ENCODE measurements at regions not wholly inside any gene's neighbourhood (a gene's known extent, or its start where the extent isn't known, plus 50 kb on each side); places are given as distances from the start of the nearest gene placed in this dataset.

- H3K4me1 ChIP-seq (ENCODE audit: control insufficient read depth, insufficient read depth, low read length), result no peaks in the 10 kb centered on the region
- no peaks in the 10 kb centered on the region for H4K20me1 ChIP-seq (ENCODE audit: control insufficient read depth, insufficient read depth)
- SMC1A ChIA-PET (ENCODE audit: uncharacterized antibody, unreplicated experiment), result no interaction called here
- H3K4me3 ChIP-seq, result no peak overlapping the region
- H3K9me3 ChIP-seq (replicated peaks; ENCODE audit: control insufficient read depth, insufficient read depth, low read length), result no peaks in the 10 kb centered on the region
- no peak overlapping the region for H3K4me2 ChIP-seq (ENCODE audit: control insufficient read depth, insufficient read depth)
- CTCF ChIA-PET, result no interaction called here
- no TSS peak for BruUV-seq (replicated peaks)
- H3K36me3 ChIP-seq (ENCODE audit: control insufficient read depth in 2 of 2, insufficient read depth in 2 of 2, low read length in 1 of 2), result no peaks in the 10 kb centered on the region
- in situ Hi-C loops (cut with MboI), result no loop called here
- FAIRE-seq (no peak), ATAC-seq (no peak), DNase-seq (ENCODE audit: low read depth, low spot score) (no peak)
- intact Hi-C loops (cut with micrococcal nuclease; ENCODE audit: unreplicated experiment), result no loop called here
- POLR2A ChIA-PET, result no interaction called here
- TF ChIP-seq EGR1 (IDR thresholded peaks at IDR 0.05; ENCODE audit: borderline replicate concordance in 1 of 2, low read depth in 2 of 2, low read length in 2 of 2) (no peak), CREB1 (IDR thresholded peaks at IDR 0.05; ENCODE audit: low read depth) (no peak), BCL11A (IDR thresholded peaks at IDR 0.05; ENCODE audit: low read depth, low read length) (no peak), JUND (IDR thresholded peaks at IDR 0.05; ENCODE audit: low read depth, low read length) (no peak), ZNF24 (IDR thresholded peaks at IDR 0.05) (no peak), FOXM1 (IDR thresholded peaks at IDR 0.05; ENCODE audit: low read depth, low read length) (no peak), PAX8 (IDR thresholded peaks at IDR 0.05) (no peak), RAD51 (IDR thresholded peaks at IDR 0.05) (no peak), RAD21 (IDR thresholded peaks at IDR 0.05; ENCODE audit: insufficient read depth, low read depth, low read length) (no peak), EED (IDR thresholded peaks at IDR 0.05; ENCODE audit: low read depth) (no peak), FOS (IDR thresholded peaks at IDR 0.05; ENCODE audit: borderline replicate concordance, extremely low read depth, insufficient read length) (no peak), MXI1 (IDR thresholded peaks at IDR 0.05; ENCODE audit: low read depth, low read length) (no peak), ZNF622 (IDR thresholded peaks at IDR 0.05) (no peak), ZZZ3 (IDR thresholded peaks at IDR 0.05; ENCODE audit: control insufficient read depth, insufficient read length, low read depth) (no peak), CHD1 (IDR thresholded peaks at IDR 0.05; ENCODE audit: low read depth, low read length) (no peak), GATAD2B (conservative IDR thresholded peaks at IDR 0.05; ENCODE audit: low read depth) (no peak)
- TF ChIP-seq, protein P1, sequence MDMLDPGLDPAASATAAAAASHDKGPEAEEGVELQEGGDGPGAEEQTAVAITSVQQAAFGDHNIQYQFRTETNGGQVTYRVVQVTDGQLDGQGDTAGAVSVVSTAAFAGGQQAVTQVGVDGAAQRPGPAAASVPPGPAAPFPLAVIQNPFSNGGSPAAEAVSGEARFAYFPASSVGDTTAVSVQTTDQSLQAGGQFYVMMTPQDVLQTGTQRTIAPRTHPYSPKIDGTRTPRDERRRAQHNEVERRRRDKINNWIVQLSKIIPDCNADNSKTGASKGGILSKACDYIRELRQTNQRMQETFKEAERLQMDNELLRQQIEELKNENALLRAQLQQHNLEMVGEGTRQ (IDR thresholded peaks at IDR 0.05; ENCODE audit: borderline replicate concordance, low read depth, low read length), result no peak
- 0% methylated on average over 1 of the region's 1 CpG for WGBS (ENCODE audit: insufficient coverage, insufficient replicate concordance, low lambda C conversion rate, missing lambda C conversion rate)
- RAD21 ChIA-PET (ENCODE audit: unreplicated experiment), result no interaction called here
- no peak overlapping the region for H3K27ac ChIP-seq (ENCODE audit: control insufficient read depth, insufficient read depth)
- no peak overlapping the region for H3K9ac ChIP-seq (ENCODE audit: control insufficient read depth, insufficient read depth, low read length)
- H3K27me3 ChIP-seq (replicated peaks in 1 of 2; ENCODE audit: control insufficient read depth in 2 of 2, insufficient read depth in 2 of 2, low read length in 1 of 2), result no peaks in the 10 kb centered on the region
- H2AFZ ChIP-seq (ENCODE audit: control insufficient read depth, low read depth, low read length), result no peak overlapping the region
- no peaks in the 10 kb centered on the region for H3K79me2 ChIP-seq (ENCODE audit: control insufficient read depth, insufficient read depth, low read length)
Observed at GRCh38 chr18:73545472-73545871, 602.2 kb downstream of the FBXO15 start.
